NCI-H226 (cell line): ENCODE measurements at regions not wholly inside any gene's neighbourhood (a gene's known extent, or its start where the extent isn't known, plus 50 kb on each side); places are given as distances from the start of the nearest gene placed in this dataset.

Experiments
- DNase-seq: peaks from one replicate; pipeline ENCODE4 v3.0.0-alpha.2; 2015

DNA sequence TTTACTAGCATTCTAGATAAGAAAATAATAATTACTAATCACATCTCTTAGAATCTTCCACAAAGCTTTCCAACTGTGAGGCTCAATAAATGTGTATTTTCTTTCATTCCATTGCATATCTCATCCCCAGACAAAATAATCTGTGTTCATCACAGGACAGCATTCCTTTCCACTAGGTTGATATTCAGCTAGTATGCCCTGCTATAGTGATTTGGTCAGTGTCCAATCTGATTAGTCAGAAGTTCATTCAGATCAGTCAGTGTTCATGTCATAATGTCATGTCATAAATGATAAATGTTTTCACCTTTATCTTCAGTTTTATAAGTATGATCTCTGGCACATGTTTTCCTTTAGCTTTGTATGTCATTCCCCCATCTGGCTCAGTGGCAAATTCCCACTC lies 611.4 kb downstream of the KCTD8 start:
- peak; percentile 67 for DNase-seq

DNA sequence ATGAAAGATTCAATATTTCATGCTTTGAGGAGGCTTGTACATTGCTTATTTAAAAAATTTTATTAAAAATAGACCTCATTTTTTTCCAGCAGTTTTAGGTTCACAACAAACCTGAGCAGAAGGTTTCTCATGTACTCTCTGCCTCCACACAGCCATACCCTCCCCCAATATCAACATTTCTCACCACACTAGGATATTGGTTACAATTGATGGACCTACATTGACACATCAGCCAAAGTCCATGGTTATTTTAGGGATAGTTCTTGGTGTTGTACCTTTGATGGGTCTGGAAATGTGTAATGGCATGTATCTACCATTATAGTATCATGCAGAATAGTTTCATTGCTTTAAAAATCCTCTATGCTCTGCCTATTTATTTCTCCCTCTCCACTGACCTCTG lies 611.0 kb downstream of the KCTD8 start:
- no peak for DNase-seq

DNA sequence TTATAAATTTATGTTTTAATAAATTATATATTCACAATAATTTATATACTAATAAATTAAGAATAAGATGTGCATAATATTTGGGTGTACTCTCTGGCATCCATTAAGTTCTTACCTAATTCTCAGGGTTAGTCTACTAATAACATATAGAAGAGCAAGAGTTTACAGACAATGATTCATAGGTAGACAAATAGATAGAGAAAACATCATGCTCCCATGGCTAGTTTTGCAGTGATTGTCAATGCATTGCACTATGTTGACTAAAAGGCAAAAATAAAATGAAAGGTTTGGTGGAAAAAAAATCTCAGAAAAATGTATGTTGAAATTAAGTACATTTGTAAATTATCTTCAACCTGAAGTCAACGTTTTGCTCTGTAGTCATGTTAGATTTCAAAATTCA lies 606.0 kb downstream of the KCTD8 start:
- DNase-seq = no peak

DNA sequence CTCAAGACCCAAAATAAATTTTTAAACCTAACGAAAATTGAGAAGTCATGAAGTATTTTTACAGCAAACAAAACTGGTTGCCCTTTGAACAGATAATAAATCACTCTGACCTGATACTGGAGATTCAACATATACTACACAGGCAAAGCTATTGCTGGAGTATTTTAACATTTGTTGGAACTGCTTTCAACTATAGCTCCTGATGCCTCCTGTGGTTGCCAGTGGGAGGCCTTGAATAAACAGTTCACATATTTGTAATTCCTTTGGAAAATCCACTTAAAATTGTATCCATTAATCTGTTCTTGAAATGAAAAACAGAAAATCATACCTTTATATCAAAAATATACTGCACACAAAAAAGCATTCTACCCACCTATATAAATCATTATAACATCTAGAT lies 605.1 kb downstream of the KCTD8 start:
- DNase-seq = peak; percentile 45

- DNase-seq = no peak
Observed at GRCh38 chr4:43846111-43846587, 602.5 kb downstream of the KCTD8 start.

DNA sequence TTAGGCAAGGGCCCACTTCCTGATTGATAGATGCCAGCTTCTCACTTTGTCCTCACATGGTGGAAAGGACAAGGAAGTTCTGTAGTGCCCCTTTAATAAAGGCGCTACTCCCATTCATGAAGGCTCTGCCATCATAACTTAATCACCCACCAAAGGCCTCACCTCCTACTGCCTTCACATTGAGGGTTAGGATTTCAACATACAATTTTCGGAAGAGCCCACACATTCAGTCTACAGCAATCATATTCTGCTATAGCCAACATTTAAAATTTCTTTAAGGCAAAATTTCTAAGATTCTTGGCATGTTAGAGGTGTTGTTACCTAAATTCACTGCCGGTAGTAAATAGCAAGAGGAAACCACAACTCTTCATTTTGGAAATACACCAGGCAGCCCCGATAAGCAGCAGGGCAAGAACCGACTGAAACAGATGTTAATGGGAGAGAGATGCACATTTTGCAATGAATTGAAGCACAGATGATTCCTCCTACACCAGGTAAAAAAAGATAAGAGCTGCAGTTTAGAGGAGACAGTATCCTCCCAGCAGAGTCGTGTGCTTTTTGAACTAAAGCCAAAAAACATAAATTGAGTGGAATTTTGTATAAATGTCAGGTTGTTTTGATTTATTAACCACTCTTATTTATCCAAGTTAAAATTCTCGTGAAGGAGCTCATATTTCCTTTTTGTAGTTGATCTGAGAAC lies 594.9 kb downstream of the KCTD8 start:
- peak; percentile 89 for DNase-seq

DNA sequence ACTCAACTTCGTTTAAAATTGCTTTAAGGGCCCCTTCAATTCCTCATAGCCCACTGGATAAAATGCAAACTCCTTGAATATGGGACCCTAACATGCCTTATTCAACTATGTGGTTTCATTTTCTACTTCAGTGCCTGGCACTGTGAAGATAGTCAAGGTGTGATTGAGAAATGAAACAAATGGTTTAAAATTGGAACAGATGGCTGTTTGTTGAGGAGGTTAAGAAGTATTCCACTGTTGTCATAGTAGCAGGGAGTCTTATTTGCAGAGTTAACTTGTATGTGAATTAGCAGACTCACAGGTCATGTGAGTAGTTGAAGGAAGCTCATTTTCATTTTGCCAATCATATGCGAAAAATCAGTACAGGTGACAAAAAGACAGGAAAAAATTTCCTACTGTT lies 593.3 kb downstream of the KCTD8 start:
- DNase-seq = no peak

GRCh38 chr4:43864616-43865146 lies 583.9 kb downstream of the KCTD8 start:
- DNase-seq = no peak

- DNase-seq = no peak
Observed at GRCh38 chr4:43867908-43868307, 580.7 kb downstream of the KCTD8 start.

DNA sequence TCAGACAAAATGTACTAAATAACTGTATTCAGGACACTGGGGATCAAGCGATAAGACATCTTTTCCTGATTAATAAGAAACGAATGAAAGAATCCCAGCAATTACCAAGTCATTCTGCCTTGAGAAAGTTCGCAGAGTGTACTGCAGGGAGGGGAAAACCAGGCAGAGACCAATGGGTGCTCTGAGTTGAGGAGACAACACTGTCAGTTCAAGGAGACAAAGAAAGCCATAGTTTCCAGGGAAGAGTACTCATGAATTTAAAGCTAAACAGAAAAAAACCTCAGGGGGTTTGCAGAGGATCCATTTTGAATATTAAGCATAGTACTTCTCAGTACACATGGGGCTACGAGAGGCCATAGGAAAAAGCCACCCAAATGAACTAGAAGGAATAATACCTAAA lies 573.0 kb downstream of the KCTD8 start:
- no peak for DNase-seq

DNA sequence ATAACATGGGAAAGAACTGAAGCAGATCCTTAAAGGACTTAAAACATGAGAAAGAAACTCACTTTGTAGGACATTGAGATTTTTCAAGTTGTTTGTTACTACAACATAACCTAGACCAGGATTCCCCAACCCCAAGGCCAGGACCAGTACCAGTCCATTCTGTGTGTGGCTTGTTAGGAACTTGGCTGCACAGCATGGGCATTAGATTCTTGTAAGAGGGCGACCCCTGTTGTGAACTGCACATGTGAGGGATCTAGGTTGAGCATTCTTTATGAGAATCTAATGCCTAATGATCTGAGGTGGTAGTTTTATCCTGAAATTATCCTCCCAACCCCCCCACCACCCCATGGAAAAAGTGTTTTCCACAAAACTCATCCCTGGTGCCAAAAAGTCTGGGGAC lies 566.1 kb downstream of the KCTD8 start:
- DNase-seq = no peak

DNA sequence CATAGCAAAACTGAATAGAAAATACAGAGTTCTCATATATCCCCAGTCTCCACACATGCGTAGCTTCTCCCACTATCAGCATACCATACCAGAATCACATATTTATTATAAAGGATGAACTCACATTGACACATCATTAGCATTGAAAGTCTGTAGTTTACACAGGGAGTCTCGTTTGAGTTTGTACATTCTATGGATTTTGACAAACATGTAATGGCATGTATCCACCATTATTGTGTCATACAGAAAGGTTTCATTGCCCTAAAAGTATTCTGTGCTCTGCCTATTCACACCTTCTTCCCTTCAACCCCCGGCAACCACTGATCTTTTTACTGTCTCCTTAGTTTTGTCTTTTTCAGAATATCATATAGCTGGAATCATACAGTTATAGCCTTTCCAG lies 562.4 kb downstream of the KCTD8 start:
- DNase-seq = no peak

DNA sequence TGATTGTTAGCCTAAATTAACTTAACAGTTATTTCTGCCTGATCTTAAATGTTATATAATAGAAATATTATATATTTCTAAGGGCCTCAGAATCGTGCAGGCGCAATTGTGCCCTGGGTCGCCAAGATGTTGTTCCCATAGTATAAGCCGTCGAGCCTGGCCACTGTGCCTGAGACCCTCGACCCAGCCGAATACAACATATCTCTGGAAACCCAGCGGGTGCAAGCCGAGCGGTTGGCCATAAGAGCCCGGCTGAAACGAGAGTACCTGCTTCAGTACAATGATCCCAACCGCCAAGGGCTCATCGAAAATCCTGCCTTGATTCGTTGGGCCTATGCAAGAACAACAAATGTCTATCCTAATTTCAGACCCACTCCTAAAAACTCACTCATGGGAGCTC lies 549.8 kb downstream of the KCTD8 start:
- no peak for DNase-seq

- DNase-seq = no peak
Observed at GRCh38 chr4:43903456-43903855, 545.2 kb downstream of the KCTD8 start.

- no peak for DNase-seq
Observed at GRCh38 chr4:43918377-43918776, 530.2 kb downstream of the KCTD8 start.

- no peak for DNase-seq
Observed at GRCh38 chr4:43932448-43932847, 516.2 kb downstream of the KCTD8 start.

- DNase-seq = no peak
Observed at GRCh38 chr4:43943998-43944397, 504.6 kb downstream of the KCTD8 start.

- DNase-seq = no peak
Observed at GRCh38 chr4:43959976-43960375, 488.6 kb downstream of the KCTD8 start.

DNA sequence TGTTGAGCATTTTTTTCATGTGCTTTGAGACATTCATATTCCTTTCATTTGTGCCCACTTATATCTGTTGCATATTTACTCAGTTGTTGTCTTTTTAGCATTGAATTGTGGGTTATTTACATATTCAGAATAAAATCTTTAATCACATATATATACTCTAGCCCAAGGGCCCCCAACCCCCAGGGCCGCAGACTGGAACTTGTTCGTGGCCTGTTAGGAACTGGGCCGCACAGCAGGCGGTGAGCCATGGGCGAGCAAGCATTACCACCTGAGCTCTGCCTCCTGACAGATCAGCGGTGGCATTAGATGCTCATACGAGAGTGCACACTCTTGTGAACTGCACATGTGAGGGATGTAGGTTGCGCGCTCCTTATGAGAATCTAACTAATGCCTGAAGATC lies 480.6 kb downstream of the KCTD8 start:
- no peak for DNase-seq

DNA sequence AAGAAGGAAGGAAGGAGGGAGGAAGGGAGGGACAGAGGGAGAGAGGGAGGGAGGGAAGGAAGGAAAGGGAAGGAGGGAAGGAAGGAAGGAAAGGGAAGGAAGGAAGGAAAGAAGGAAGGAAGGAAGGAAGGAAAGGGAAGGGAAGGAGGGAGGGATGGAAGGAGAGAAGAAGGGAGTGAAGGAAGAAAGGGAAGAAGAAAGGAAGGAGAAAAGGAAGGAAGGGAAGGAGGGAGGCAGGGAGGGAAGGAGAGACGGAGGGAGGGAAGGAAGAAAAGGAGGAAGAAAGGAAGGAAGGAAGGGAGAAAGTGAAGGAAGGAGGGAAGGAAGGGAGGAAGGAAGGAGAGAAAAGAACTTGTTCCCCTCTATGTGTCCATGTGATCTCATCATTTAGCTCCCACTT lies 465.0 kb downstream of the KCTD8 start:
- DNase-seq = no peak

DNA sequence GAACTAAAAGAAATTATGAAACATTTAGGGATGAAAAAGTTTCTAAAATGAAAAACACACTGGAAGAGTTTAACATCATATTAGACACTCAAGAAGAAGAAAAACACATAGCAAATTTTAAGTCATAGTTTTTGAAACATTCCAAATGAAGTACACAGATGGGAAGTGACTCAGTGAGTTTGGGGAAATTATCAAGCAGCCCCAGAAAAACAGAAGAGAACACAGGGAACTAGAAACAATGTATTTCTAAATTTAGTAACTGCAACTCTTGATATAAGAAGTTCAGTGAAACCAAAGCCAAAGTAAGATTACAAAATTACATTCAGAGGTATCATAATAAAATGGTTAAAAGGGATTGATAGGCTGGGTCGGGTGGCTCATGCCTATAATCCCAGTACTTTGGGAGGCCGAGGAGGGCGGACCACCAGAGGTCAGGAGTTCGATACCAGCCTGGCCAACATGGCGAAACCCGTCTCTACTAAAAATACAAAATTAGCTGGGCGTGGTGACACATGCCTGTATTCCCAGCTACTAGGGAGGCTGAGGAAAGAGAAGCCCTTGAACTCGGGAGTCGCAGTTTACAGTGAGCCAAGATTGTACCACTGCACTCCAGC lies 461.2 kb downstream of the KCTD8 start:
- DNase-seq = no peak

- no peak for DNase-seq
Observed at GRCh38 chr4:43990551-43990950, 458.1 kb downstream of the KCTD8 start.

GRCh38 chr4:43990963-43991362 lies 457.6 kb downstream of the KCTD8 start:
- DNase-seq = no peak

DNA sequence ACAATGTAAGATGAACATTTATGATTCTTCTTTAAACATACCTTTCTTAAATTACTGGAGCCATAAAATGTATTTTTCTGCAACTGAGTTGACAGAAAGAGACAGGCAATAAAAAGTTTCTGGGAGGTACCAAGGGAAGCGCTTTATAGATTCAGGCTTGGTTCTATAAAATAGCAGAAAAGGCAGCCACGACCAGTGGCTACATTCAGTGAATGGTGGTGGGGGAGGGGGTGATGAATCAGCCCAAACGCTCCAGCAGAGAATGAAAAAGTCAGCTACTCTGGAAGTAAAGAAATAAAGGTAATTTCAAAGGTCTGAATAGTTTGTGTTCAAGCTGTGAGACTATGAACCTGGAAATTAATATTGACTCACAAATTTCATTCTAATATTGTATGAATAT lies 456.1 kb downstream of the KCTD8 start:
- DNase-seq = no peak
